Neuron (in vitro differentiated cells): ENCODE measurements at regions not wholly inside any gene's neighbourhood (a gene's known extent, or its start where the extent isn't known, plus 50 kb on each side); places are given as distances from the start of the nearest gene placed in this dataset.
A peak's percentile ranks its signal among the peaks of the same experiment; 100 is the strongest.

Experiments
- H2AFZ ChIP-seq: one replicate; pipeline ENCODE4 v1.6.1; 2013; ENCODE audit warnings: low read depth, mild to moderate bottlenecking, inconsistent platforms, low read length, moderate library complexity
- H3K27me3 ChIP-seq: one replicate; pipeline ENCODE4 v1.6.1; 2013; ENCODE audit warnings: low read length; ENCODE audit not compliant: insufficient read depth
- H3K36me3 ChIP-seq: one replicate; pipeline ENCODE4 v1.6.1; 2013; ENCODE audit warnings: low read length; ENCODE audit not compliant: insufficient read depth
- H3K4me1 ChIP-seq: one replicate; pipeline ENCODE4 v1.6.1; 2013; ENCODE audit warnings: low read length; ENCODE audit not compliant: insufficient read depth
- H3K4me3 ChIP-seq: 2 replicates; pipeline ENCODE4 v1.5.1; 2013; ENCODE audit warnings: mild to moderate bottlenecking, low read length, moderate library complexity
- H3K9me3 ChIP-seq: one replicate; pipeline ENCODE4 v1.6.1; 2013; ENCODE audit warnings: low read length

DNA sequence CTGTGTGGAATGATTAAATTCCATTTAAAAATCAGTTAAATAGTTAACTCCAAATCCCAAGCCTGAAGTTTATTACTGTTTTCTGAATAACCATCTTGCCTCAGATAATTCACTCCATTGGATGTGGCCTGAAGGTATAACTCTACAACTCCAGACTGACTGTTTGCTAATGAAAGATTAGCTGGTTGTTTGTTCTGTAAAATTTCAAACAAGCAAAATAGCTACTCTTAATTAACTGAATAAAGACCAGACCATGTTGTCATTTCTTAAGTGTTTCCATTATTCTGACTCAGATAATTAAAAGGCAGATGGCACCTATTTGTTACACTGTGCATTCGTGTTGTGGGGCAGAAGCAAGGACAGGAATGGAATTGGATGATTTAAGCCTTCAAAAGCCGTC, 78.5 kb upstream of the DDIT4L start:
- Histone ChIP-seq H3K27me3 (no peaks in the 10 kb centered on the region), H2AFZ (no peak overlapping the region), H3K4me3 (no peak overlapping the region), H3K9me3 (no peaks in the 10 kb centered on the region), H3K4me1 (no peaks in the 10 kb centered on the region), H3K36me3 (no peaks in the 10 kb centered on the region)

GRCh38 chr4:100261346-100261745, 71.1 kb upstream of the DDIT4L start:
- Histone ChIP-seq H2AFZ (peak overlapping the region; percentile 54), H3K36me3 (no peaks in the 10 kb centered on the region), H3K4me3 (no peak overlapping the region), H3K9me3 (no peaks in the 10 kb centered on the region), H3K4me1 (no peaks in the 10 kb centered on the region), H3K27me3 (no peaks in the 10 kb centered on the region)

DNA sequence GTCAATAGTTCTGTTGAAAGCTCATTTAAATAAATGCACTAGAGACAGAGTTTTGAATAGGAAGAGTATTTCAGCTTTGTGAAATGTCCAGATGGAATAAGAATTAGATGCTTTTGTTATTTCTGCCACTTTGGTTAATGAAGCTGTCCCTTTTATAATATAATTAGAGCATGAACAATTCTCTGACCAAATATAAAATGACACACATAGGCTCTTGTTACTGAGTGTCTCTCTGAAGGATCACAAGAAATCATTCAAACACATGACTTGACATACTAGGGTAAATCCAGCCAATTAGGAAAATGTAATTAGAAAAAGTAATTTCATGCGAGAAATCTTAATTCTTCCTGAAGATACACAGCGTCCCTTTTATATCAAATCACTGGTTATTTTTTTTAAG, 68.4 kb upstream of the DDIT4L start:
- Histone ChIP-seq H3K9me3 (no peaks in the 10 kb centered on the region), H2AFZ (no peak overlapping the region), H3K27me3 (no peaks in the 10 kb centered on the region), H3K36me3 (no peaks in the 10 kb centered on the region), H3K4me3 (no peak overlapping the region), H3K4me1 (no peaks in the 10 kb centered on the region)

DNA sequence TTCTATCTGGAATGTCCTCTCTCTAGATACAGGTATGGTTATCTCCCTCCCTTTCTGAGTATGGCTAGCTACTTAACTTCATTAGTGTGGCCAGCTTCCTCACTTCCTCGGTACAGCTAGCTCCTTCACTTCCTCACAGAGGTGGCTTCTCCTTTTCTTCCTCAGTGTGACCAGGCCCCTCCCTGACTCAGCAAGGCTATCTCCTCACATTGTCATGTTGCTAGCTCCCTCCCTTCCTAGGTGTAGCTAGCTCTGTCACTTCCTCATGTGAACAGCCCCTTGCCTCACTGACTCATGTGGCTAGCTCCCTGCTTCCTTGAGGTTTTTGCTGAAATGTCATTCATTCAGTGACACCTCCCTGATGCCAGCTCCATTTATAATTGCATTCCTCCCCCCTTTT, 67.3 kb upstream of the DDIT4L start:
- no peaks in the 10 kb centered on the region for H3K36me3 ChIP-seq
- no peaks in the 10 kb centered on the region for H3K4me1 ChIP-seq
- H2AFZ ChIP-seq: no peak overlapping the region
- no peak overlapping the region for H3K4me3 ChIP-seq
- H3K9me3 ChIP-seq: no peaks in the 10 kb centered on the region
- no peaks in the 10 kb centered on the region for H3K27me3 ChIP-seq

DNA sequence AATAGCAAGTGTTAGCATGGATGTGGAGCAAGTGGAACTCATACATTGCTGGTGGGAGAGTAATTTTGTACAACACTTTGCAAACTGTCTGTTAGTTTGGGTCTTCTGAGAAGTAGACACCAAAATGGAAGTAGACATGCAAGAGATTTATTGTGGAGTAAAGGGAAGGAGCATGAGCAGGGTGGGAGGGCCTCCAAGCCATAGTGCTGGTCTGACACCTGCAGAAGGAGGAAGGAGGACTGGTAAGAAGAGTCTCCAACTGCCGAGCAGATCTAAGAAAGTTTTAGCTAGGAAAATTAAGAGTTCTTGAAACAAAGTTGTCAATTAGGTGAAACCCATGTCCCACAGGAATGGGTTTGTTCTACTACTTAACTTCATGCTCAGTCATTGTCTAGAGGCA, 64.0 kb upstream of the DDIT4L start:
- Histone ChIP-seq H3K4me3 (no peak overlapping the region), H2AFZ (no peak overlapping the region), H3K36me3 (no peaks in the 10 kb centered on the region), H3K9me3 (no peaks in the 10 kb centered on the region), H3K27me3 (no peaks in the 10 kb centered on the region), H3K4me1 (no peaks in the 10 kb centered on the region)

DNA sequence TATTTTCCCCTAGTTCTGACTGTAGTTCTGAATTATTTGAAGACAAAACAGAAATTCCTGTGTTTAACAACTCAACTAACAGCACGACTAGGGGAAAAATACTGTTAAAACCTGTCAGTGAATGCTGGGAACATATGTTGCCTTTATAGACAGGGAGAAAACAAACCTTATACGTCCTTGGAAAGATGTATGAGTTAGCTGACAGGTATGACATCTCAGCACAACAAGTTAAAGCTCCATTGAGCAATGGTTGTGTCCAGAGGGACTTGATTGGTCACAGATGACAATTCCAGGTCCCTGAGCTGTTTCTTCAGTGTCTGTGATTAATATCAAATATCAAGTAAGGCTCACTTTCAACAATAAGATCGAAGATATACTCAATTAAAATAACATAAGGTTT, 58.2 kb upstream of the DDIT4L start:
- Histone ChIP-seq H3K4me1 (no peaks in the 10 kb centered on the region), H3K4me3 (no peak overlapping the region), H3K27me3 (no peaks in the 10 kb centered on the region), H3K9me3 (no peaks in the 10 kb centered on the region), H3K36me3 (no peaks in the 10 kb centered on the region), H2AFZ (no peak overlapping the region)

- Histone ChIP-seq H3K4me1 (no peaks in the 10 kb centered on the region), H3K27me3 (no peaks in the 10 kb centered on the region), H3K9me3 (no peaks in the 10 kb centered on the region), H2AFZ (no peak overlapping the region), H3K36me3 (no peaks in the 10 kb centered on the region), H3K4me3 (no peak overlapping the region)
Observed at GRCh38 chr4:100246697-100247096, 56.4 kb upstream of the DDIT4L start.

- Histone ChIP-seq H3K36me3 (no peaks in the 10 kb centered on the region), H3K4me3 (no peak overlapping the region), H3K9me3 (no peaks in the 10 kb centered on the region), H3K27me3 (no peaks in the 10 kb centered on the region), H2AFZ (no peak overlapping the region), H3K4me1 (no peaks in the 10 kb centered on the region)
Observed at GRCh38 chr4:100244347-100244746, 54.1 kb upstream of the DDIT4L start.
